Tibial artery (tissue), 4 donors: ENCODE measurements at regions not wholly inside any gene's neighbourhood (a gene's known extent, or its start where the extent isn't known, plus 50 kb on each side); places are given as distances from the start of the nearest gene placed in this dataset.

Experiments
- DNase-seq, 2 donors: peaks; one replicate each; pipeline ENCODE4 v3.0.0-alpha.2; 2019
- H3K27ac ChIP-seq, 2 donors: fragments of 200-600 bp; sonication (generic) in 1 of 2; 1 replicate in 1 of 2; 2 replicates in 1 of 2; pipeline ENCODE4 v1.5.1; 2018 to 2019; ENCODE audit warnings: mild to moderate bottlenecking in 1 of 2
- H3K27me3 ChIP-seq, 2 donors: fragments of 200-600 bp; sonication (generic) in 1 of 2; one replicate each; pipeline versions ENCODE4 v1.5.1 to v1.6.0; 2016 to 2019
- H3K36me3 ChIP-seq, 3 donors: fragments of 200-600 bp; sonication (generic) in 2 of 3; one replicate each; pipeline ENCODE4 v1.5.1; 2016 to 2019; ENCODE audit warnings: mild to moderate bottlenecking in 2 of 3
- H3K4me1 ChIP-seq, 4 donors: fragments of 200-600 bp; sonication (generic) in 2 of 4; 1 replicate in 3 of 4; 2 replicates in 1 of 4; pipeline ENCODE4 v1.5.1; 2016 to 2019
- H3K4me3 ChIP-seq, 2 donors: fragments of 200-600 bp; sonication (generic) in 1 of 2; 1 replicate in 1 of 2; 2 replicates in 1 of 2; pipeline ENCODE4 v1.5.1; 2018 to 2019; ENCODE audit warnings: mild to moderate bottlenecking in 2 of 2
- H3K9me3 ChIP-seq, 3 donors: fragments of 200-600 bp; sonication (generic) in 1 of 3; one replicate each; pipeline ENCODE4 v1.5.1; 2016 to 2019
- intact Hi-C: fragments of 100-400 bp; cut with DNase I; formaldehyde crosslinking; loops from one replicate; pipeline ENCODE4 v1.15.0; 2023; ENCODE audit warnings: low total_unique reads
- TF ChIP-seq, protein P1 (sequence below), 2 experiments: fragments of 200-600 bp in 1 of 2; fragments of 450-650 bp in 1 of 2; IDR thresholded peaks; one replicate each; pipeline ENCODE4 v1.5.1; 2017 to 2019; ENCODE audit warnings: antibody characterized with exemption in 2 of 2, mild to moderate bottlenecking in 1 of 2, moderate library complexity in 1 of 2

- H3K36me3 ChIP-seq, result no peaks in the 10 kb centered on the region
- H3K27ac ChIP-seq, result no peak overlapping the region
- no peak for DNase-seq
- no peak overlapping the region for H3K4me3 ChIP-seq
- H3K9me3 ChIP-seq, result no peaks in the 10 kb centered on the region
- intact Hi-C loops, result loop anchor here (5.0 kb wide), 1 partner anchor 718 kb away; no protein-coding TSS in a partner anchor
- H3K4me1 ChIP-seq, result no peaks in the 10 kb centered on the region
- TF ChIP-seq, protein P1, sequence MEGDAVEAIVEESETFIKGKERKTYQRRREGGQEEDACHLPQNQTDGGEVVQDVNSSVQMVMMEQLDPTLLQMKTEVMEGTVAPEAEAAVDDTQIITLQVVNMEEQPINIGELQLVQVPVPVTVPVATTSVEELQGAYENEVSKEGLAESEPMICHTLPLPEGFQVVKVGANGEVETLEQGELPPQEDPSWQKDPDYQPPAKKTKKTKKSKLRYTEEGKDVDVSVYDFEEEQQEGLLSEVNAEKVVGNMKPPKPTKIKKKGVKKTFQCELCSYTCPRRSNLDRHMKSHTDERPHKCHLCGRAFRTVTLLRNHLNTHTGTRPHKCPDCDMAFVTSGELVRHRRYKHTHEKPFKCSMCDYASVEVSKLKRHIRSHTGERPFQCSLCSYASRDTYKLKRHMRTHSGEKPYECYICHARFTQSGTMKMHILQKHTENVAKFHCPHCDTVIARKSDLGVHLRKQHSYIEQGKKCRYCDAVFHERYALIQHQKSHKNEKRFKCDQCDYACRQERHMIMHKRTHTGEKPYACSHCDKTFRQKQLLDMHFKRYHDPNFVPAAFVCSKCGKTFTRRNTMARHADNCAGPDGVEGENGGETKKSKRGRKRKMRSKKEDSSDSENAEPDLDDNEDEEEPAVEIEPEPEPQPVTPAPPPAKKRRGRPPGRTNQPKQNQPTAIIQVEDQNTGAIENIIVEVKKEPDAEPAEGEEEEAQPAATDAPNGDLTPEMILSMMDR (IDR thresholded peaks at IDR 0.05), result no peak
- no peaks in the 10 kb centered on the region for H3K27me3 ChIP-seq
These were observed 141.3 kb downstream of the ABCC12 start for GRCh38 chr16:48014349-48015135.

DNA sequence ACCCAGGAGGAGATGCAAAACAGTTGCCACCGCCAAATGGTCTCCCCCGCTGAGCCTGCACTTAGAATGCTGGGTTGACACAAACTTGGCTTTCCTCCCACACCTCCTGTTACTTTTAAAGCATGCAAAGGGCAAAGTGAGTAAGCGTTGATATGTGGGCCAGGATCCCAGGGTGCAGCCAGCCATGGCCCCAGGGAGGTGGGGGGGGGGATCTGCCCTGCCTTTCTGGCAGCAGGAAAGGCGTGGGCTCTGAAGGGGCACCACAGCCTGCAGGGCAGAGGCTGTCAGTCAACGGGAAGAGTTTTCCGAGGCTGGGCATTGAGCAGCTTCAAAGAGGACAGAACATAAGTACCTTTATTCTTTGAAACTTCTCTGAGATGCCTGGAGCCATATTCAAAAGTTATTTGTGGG, 142.3 kb downstream of the ABCC12 start:
- H3K27me3 ChIP-seq, result no peaks in the 10 kb centered on the region
- H3K9me3 ChIP-seq, result no peaks in the 10 kb centered on the region
- no peak for DNase-seq
- TF ChIP-seq, protein P1 (IDR thresholded peaks at IDR 0.05), result no peak
- no peaks in the 10 kb centered on the region for H3K4me1 ChIP-seq
- intact Hi-C loops, result loop anchor here (5.0 kb wide), 1 partner anchor 719 kb away; no protein-coding TSS in a partner anchor
- H3K36me3 ChIP-seq, result no peaks in the 10 kb centered on the region
- no peak overlapping the region for H3K27ac ChIP-seq
- H3K4me3 ChIP-seq, result no peak overlapping the region

DNA sequence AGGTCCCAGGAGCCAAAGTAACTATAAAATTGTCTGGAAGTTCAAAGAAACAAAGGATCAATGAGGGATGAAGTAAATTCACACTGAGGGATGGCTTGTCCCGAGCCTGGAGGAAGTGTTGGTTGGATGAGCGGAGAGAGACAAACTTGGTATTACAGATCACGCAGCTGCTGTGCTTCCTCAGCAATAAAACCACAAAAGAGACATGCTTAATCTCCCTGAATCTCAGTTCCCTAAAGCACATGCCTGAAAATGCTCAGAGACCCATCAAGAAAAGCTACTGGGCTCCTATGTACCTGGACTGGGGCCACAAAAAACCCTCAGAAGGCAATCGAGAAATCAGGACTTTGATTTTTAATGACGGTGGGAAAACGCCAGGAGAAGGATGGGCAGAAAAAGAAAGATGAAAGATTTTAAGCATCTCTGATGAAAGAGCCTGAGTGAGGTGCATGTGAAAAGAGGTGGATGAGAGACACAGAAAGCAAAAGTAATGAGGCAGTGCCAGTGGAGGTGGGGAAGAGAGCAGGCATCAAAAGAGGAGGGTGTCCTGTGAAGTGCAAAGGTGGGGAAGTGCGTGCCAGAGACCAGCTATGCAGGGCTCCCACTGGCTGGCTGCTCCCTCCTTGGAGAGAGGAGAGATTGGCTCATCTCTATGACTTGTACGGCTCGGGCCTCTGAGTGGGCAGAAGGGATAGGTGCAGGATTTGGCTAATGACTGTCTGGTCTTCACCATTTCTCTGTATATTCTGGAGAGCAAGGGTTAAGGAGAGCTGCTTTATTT, 143.7 kb downstream of the ABCC12 start:
- Histone ChIP-seq H3K9me3 (no peaks in the 10 kb centered on the region), H3K4me3 (no peak overlapping the region), H3K4me1 (no peaks in the 10 kb centered on the region), H3K36me3 (no peaks in the 10 kb centered on the region), H3K27me3 (no peaks in the 10 kb centered on the region), H3K27ac (no peak overlapping the region)
- intact Hi-C loops, result loop anchor here (5.0 kb wide), 1 partner anchor 720 kb away; no protein-coding TSS in a partner anchor
- TF ChIP-seq, protein P1 (IDR thresholded peaks at IDR 0.05), result no peak
- no peak for DNase-seq

- DNase-seq, result no peak
- Histone ChIP-seq H3K9me3 (no peaks in the 10 kb centered on the region), H3K4me1 (no peaks in the 10 kb centered on the region), H3K4me3 (no peak overlapping the region), H3K27me3 (no peaks in the 10 kb centered on the region), H3K36me3 (no peaks in the 10 kb centered on the region), H3K27ac (no peak overlapping the region)
- TF ChIP-seq, protein P1 (IDR thresholded peaks at IDR 0.05), result no peak
- intact Hi-C loops, result loop anchor here (5.0 kb wide), 1 partner anchor 721 kb away; no protein-coding TSS in a partner anchor
These were observed 144.3 kb downstream of the ABCC12 start for GRCh38 chr16:48011466-48011865.

DNA sequence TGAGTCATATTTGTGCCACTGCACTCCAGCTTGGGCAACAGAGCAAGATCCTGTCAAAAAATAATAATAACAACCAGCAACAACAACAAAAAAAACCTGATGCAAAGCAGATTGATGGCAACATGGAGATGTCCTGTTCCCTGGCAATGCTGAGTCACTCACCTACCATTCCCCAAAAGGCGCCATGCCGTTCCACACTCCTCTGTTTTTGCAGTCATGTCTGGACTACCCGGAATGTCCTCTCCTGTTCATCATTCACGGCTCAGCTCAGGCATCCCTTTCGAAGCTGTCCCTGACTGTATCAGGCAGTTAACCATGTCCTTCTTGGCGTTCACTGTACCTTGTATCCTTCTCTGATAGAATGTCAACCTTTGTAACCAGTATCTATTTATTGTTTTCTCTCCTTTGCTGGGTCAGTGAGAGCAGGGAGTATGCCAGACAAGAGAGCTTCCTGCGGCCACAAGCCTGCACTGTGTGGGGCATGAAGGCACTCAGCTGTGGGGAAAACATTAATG, 147.7 kb downstream of the ABCC12 start:
- Histone ChIP-seq H3K4me3 (no peak overlapping the region), H3K27ac (no peak overlapping the region), H3K9me3 (no peaks in the 10 kb centered on the region), H3K36me3 (no peaks in the 10 kb centered on the region), H3K27me3 (no peaks in the 10 kb centered on the region), H3K4me1 (no peaks in the 10 kb centered on the region)
- DNase-seq, result no peak
- intact Hi-C loops, result no loop called here
- TF ChIP-seq, protein P1 (IDR thresholded peaks at IDR 0.05), result no peak
